ENCODE measurements at regions not wholly inside any gene's neighbourhood (a gene's known extent, or its start where the extent isn't known, plus 50 kb on each side); places are given as distances from the start of the nearest gene placed in this dataset.
A peak's percentile ranks its signal among the peaks of the same experiment; 100 is the strongest.

- Histone ChIP-seq H3K4me1 (ENCODE audit: control insufficient read depth, insufficient read depth, low read length) (peaks cover 7% of the 10 kb centered on the region), H3K4me3 (ENCODE audit: low read length) (no peak overlapping the region), H3K27me3 (ENCODE audit: control insufficient read depth, insufficient read depth) (no peaks in the 10 kb centered on the region), H3K27ac (ENCODE audit: low read length) (peak overlapping the region; percentile 53), H3K9me3 (ENCODE audit: control insufficient read depth, low read length) (peaks cover 7% of the 10 kb centered on the region)
- intact Hi-C loops (cut with DNase I) = no loop called here
- DNase-seq = peak in 1 of 3 donors; percentile 51
- ATAC-seq = peak; percentile 73
- WGBS = 54% methylated on average over 1 of the region's 1 CpG
These were observed 78.4 kb upstream of the DAB2 start for GRCh38 chr5:39503155-39503554.

- H3K9me3 ChIP-seq (ENCODE audit: control insufficient read depth, low read length) = peaks cover 7% of the 10 kb centered on the region
- H3K4me1 ChIP-seq (ENCODE audit: control insufficient read depth, insufficient read depth, low read length) = peaks cover 7% of the 10 kb centered on the region
- DNase-seq (peak in 1 of 3 donors; percentile 22), ATAC-seq (peak; percentile 44 to 52)
- no peak overlapping the region for H3K4me3 ChIP-seq (ENCODE audit: low read length)
- 70% methylated on average over 6 of the region's 6 CpGs for WGBS
- H3K27me3 ChIP-seq (ENCODE audit: control insufficient read depth, insufficient read depth) = no peaks in the 10 kb centered on the region
- intact Hi-C loops (cut with DNase I) = no loop called here
- peak overlapping the region; percentile 50 for H3K27ac ChIP-seq (ENCODE audit: low read length)
These were observed 77.9 kb upstream of the DAB2 start for GRCh38 chr5:39502704-39503103.

GRCh38 chr5:39501397-39501796 lies 76.6 kb upstream of the DAB2 start:
- Histone ChIP-seq H3K4me3 (ENCODE audit: low read length) (no peak overlapping the region), H3K9me3 (ENCODE audit: control insufficient read depth, low read length) (peaks cover 3% of the 10 kb centered on the region), H3K27ac (ENCODE audit: low read length) (no peak overlapping the region), H3K27me3 (ENCODE audit: control insufficient read depth, insufficient read depth) (no peaks in the 10 kb centered on the region), H3K4me1 (ENCODE audit: control insufficient read depth, insufficient read depth, low read length) (peaks cover 3% of the 10 kb centered on the region)
- peak; percentile 54 to 73 (median 66) for DNase-seq
- WGBS = 68% methylated on average over 5 of the region's 5 CpGs
- intact Hi-C loops (cut with DNase I) = no loop called here
- peak; percentile 68 to 72 for ATAC-seq

GRCh38 chr5:39500551-39501175 lies 75.9 kb upstream of the DAB2 start:
- intact Hi-C loops (cut with DNase I) = no loop called here
- 62% methylated on average over 2 of the region's 2 CpGs for WGBS
- no peaks in the 10 kb centered on the region for H3K27me3 ChIP-seq (ENCODE audit: control insufficient read depth, insufficient read depth)

GRCh38 chr5:39498278-39498952 lies 73.6 kb upstream of the DAB2 start:
- WGBS = 62% methylated on average over 4 of the region's 4 CpGs
- Histone ChIP-seq H3K27ac (ENCODE audit: low read length) (no peak overlapping the region), H3K4me1 (ENCODE audit: control insufficient read depth, insufficient read depth, low read length) (peaks cover 3% of the 10 kb centered on the region), H3K27me3 (ENCODE audit: control insufficient read depth, insufficient read depth) (no peaks in the 10 kb centered on the region), H3K4me3 (ENCODE audit: low read length) (no peak overlapping the region), H3K9me3 (ENCODE audit: control insufficient read depth, low read length) (no peaks in the 10 kb centered on the region)
- ATAC-seq (no peak), DNase-seq (no peak)
- intact Hi-C loops (cut with DNase I) = no loop called here

More at GRCh38 chr5:39500551-39501175, 75.9 kb upstream of the DAB2 start:
- Histone ChIP-seq H3K27ac (ENCODE audit: low read length) (no peak overlapping the region), H3K4me3 (ENCODE audit: low read length) (no peak overlapping the region), H3K9me3 (ENCODE audit: control insufficient read depth, low read length) (peaks cover 3% of the 10 kb centered on the region), H3K4me1 (ENCODE audit: control insufficient read depth, insufficient read depth, low read length) (peaks cover 3% of the 10 kb centered on the region)
- ATAC-seq = no peak
- no peak for DNase-seq

- WGBS = 90% methylated on average over 4 of the region's 4 CpGs
- no peaks in the 10 kb centered on the region for H3K9me3 ChIP-seq (ENCODE audit: control insufficient read depth, low read length)
- H3K4me3 ChIP-seq (ENCODE audit: low read length) = no peak overlapping the region
- no peaks in the 10 kb centered on the region for H3K27me3 ChIP-seq (ENCODE audit: control insufficient read depth, insufficient read depth)
- DNase-seq (no peak), ATAC-seq (no peak)
- peaks cover 3% of the 10 kb centered on the region for H3K4me1 ChIP-seq (ENCODE audit: control insufficient read depth, insufficient read depth, low read length)
- H3K27ac ChIP-seq (ENCODE audit: low read length) = no peak overlapping the region
- intact Hi-C loops (cut with DNase I) = no loop called here
These were observed 72.5 kb upstream of the DAB2 start for GRCh38 chr5:39497322-39497721.

GRCh38 chr5:39495227-39495626 lies 70.4 kb upstream of the DAB2 start:
- H3K27ac ChIP-seq (ENCODE audit: low read length) = no peak overlapping the region
- intact Hi-C loops (cut with DNase I) = no loop called here

GRCh38 chr5:39494534-39494933 lies 69.8 kb upstream of the DAB2 start:
- H3K9me3 ChIP-seq (ENCODE audit: control insufficient read depth, low read length) = no peaks in the 10 kb centered on the region
- intact Hi-C loops (cut with DNase I) = no loop called here
- peak overlapping the region; percentile 10 for H3K27ac ChIP-seq (ENCODE audit: low read length)
- H3K27me3 ChIP-seq (ENCODE audit: control insufficient read depth, insufficient read depth) = no peaks in the 10 kb centered on the region
- DNase-seq = no peak
- 82% methylated on average over 1 of the region's 1 CpG for WGBS
- H3K4me3 ChIP-seq (ENCODE audit: low read length) = no peak overlapping the region
- ATAC-seq = no peak
- H3K4me1 ChIP-seq (ENCODE audit: control insufficient read depth, insufficient read depth, low read length) = no peaks in the 10 kb centered on the region

More at GRCh38 chr5:39495227-39495626, 70.4 kb upstream of the DAB2 start:
- WGBS = 60% methylated on average over 1 of the region's 1 CpG
- Histone ChIP-seq H3K9me3 (ENCODE audit: control insufficient read depth, low read length) (no peaks in the 10 kb centered on the region), H3K4me3 (ENCODE audit: low read length) (no peak overlapping the region), H3K27me3 (ENCODE audit: control insufficient read depth, insufficient read depth) (no peaks in the 10 kb centered on the region), H3K4me1 (ENCODE audit: control insufficient read depth, insufficient read depth, low read length) (no peaks in the 10 kb centered on the region)
- DNase-seq = no peak
- ATAC-seq = no peak

GRCh38 chr5:39494107-39494510 lies 69.3 kb upstream of the DAB2 start:
- no peak for DNase-seq
- no peak for ATAC-seq
- no peak overlapping the region for H3K4me3 ChIP-seq (ENCODE audit: low read length)
- no peaks in the 10 kb centered on the region for H3K4me1 ChIP-seq (ENCODE audit: control insufficient read depth, insufficient read depth, low read length)
- no peaks in the 10 kb centered on the region for H3K9me3 ChIP-seq (ENCODE audit: control insufficient read depth, low read length)
- H3K27me3 ChIP-seq (ENCODE audit: control insufficient read depth, insufficient read depth) = no peaks in the 10 kb centered on the region
- intact Hi-C loops (cut with DNase I) = no loop called here
- H3K27ac ChIP-seq (ENCODE audit: low read length) = peak overlapping the region; percentile 10
- 32% methylated on average over 3 of the region's 3 CpGs for WGBS

- no peak for ATAC-seq
- no peak for DNase-seq
- 85% methylated on average over 1 of the region's 1 CpG for WGBS
These were observed 66.4 kb upstream of the DAB2 start for GRCh38 chr5:39491210-39491609.

GRCh38 chr5:39489263-39489662 lies 64.5 kb upstream of the DAB2 start:
- no peak overlapping the region for H3K27ac ChIP-seq (ENCODE audit: low read length)
- no peaks in the 10 kb centered on the region for H3K9me3 ChIP-seq (ENCODE audit: control insufficient read depth, low read length)
- no peaks in the 10 kb centered on the region for H3K27me3 ChIP-seq (ENCODE audit: control insufficient read depth, insufficient read depth)
- no peaks in the 10 kb centered on the region for H3K4me1 ChIP-seq (ENCODE audit: control insufficient read depth, insufficient read depth, low read length)
- intact Hi-C loops (cut with DNase I) = no loop called here
- DNase-seq (no peak), ATAC-seq (no peak)
- 95% methylated on average over 1 of the region's 1 CpG for WGBS
- H3K4me3 ChIP-seq (ENCODE audit: low read length) = no peak overlapping the region

More at GRCh38 chr5:39491210-39491609, 66.4 kb upstream of the DAB2 start:
- H3K4me3 ChIP-seq (ENCODE audit: low read length) = no peak overlapping the region
- H3K27ac ChIP-seq (ENCODE audit: low read length) = no peak overlapping the region
- H3K4me1 ChIP-seq (ENCODE audit: control insufficient read depth, insufficient read depth, low read length) = no peaks in the 10 kb centered on the region
- no peaks in the 10 kb centered on the region for H3K9me3 ChIP-seq (ENCODE audit: control insufficient read depth, low read length)
- no peaks in the 10 kb centered on the region for H3K27me3 ChIP-seq (ENCODE audit: control insufficient read depth, insufficient read depth)
- intact Hi-C loops (cut with DNase I) = no loop called here

Data from right cardiac atrium (tissue), 5 donors.